OCI-LY1 (cell line): ENCODE measurements at regions not wholly inside any gene's neighbourhood (a gene's known extent, or its start where the extent isn't known, plus 50 kb on each side); places are given as distances from the start of the nearest gene placed in this dataset.

Experiments
- H2AFZ ChIP-seq: fragments of 200-600 bp; sonication (generic), shearing (Covaris generic); 2 replicates; pipeline ENCODE4 v1.6.0; 2014; ENCODE audit warnings: antibody characterized with exemption, mild to moderate bottlenecking, low read length
- H3F3A ChIP-seq: fragments of 200-600 bp; sonication (generic), shearing (Covaris generic); 2 replicates; pipeline ENCODE4 v1.6.0; 2014; ENCODE audit warnings: mild to moderate bottlenecking, antibody characterized with exemption, low read length, moderate library complexity; ENCODE audit not compliant: insufficient read depth
- H3K27ac ChIP-seq: fragments of 200-600 bp; sonication (generic); 2 replicates; pipeline ENCODE4 v1.5.1; 2014; ENCODE audit warnings: low read length, mixed run types, mild to moderate bottlenecking, low read depth; ENCODE audit not compliant: poor library complexity, severe bottlenecking
- H3K27me3 ChIP-seq: fragments of 200-600 bp; sonication (generic); 2 replicates; pipeline ENCODE4 v1.6.0; 2014; ENCODE audit warnings: antibody characterized with exemption, mild to moderate bottlenecking, low read length, moderate library complexity; ENCODE audit not compliant: insufficient read depth
- H3K36me3 ChIP-seq: fragments of 200-600 bp; sonication (generic); 2 replicates; pipeline ENCODE4 v1.6.1; 2014; ENCODE audit warnings: mild to moderate bottlenecking, antibody characterized with exemption, low read length, moderate library complexity, mixed read lengths; ENCODE audit not compliant: insufficient read depth
- H3K4me1 ChIP-seq: fragments of 200-600 bp; sonication (generic); 2 replicates; pipeline ENCODE4 v1.5.1; 2014; ENCODE audit warnings: mild to moderate bottlenecking, low read length, moderate library complexity; ENCODE audit not compliant: insufficient read depth, severe bottlenecking
- H3K4me2 ChIP-seq: fragments of 200-600 bp; sonication (generic), shearing (Covaris generic); 2 replicates; pipeline ENCODE4 v1.6.1; 2014; ENCODE audit warnings: low read length
- H3K4me3 ChIP-seq: fragments of 200-600 bp; sonication (generic); 2 replicates; pipeline ENCODE4 v1.5.1; 2014; ENCODE audit warnings: low read length, low read depth, mild to moderate bottlenecking, mixed read lengths; ENCODE audit not compliant: poor library complexity, severe bottlenecking
- H3K79me2 ChIP-seq: fragments of 200-600 bp; shearing (Covaris generic); 2 replicates; pipeline ENCODE4 v1.6.1; 2016; ENCODE audit warnings: mixed run types, low read length, mixed read lengths; ENCODE audit not compliant: insufficient read depth
- H3K9ac ChIP-seq: fragments of 200-600 bp; sonication (generic), shearing (Covaris generic); 2 replicates; pipeline ENCODE4 v1.6.1; 2014; ENCODE audit warnings: mild to moderate bottlenecking, low read length, mixed read lengths
- H3K9me2 ChIP-seq: fragments of 200-600 bp; sonication (generic), shearing (Covaris generic); 2 replicates; pipeline ENCODE4 v1.6.1; 2014; ENCODE audit warnings: low read depth, mild to moderate bottlenecking, low read length, mixed read lengths
- H3K9me3 ChIP-seq: fragments of 200-600 bp; shearing (Covaris generic); 2 replicates; pipeline ENCODE4 v1.6.1; 2014; ENCODE audit warnings: low read length, mixed read lengths
- H4K20me1 ChIP-seq: fragments of 200-600 bp; sonication (generic), shearing (Covaris generic); 2 replicates; pipeline ENCODE4 v1.6.0; 2016; ENCODE audit warnings: mild to moderate bottlenecking, low read length; ENCODE audit not compliant: insufficient read depth
- CTCF ChIP-seq: fragments of 200-600 bp; sonication (generic), shearing (Covaris generic); IDR thresholded peaks from 2 replicates; pipeline ENCODE4 v1.5.1; 2017; ENCODE audit warnings: mild to moderate bottlenecking, antibody characterized with exemption, low read length, moderate library complexity, mixed read lengths
- EZH2 ChIP-seq: fragments of 200-600 bp; sonication (generic), shearing (Covaris generic); IDR thresholded peaks from 2 replicates; pipeline ENCODE4 v1.8.0; 2017; ENCODE audit warnings: borderline replicate concordance, mixed run types, mild to moderate bottlenecking, antibody characterized with exemption, low read length, moderate library complexity, mixed read lengths

- Histone ChIP-seq H3K27ac (no peak overlapping the region), H3K9me2 (no peaks in the 10 kb centered on the region), H4K20me1 (no peaks in the 10 kb centered on the region), H3K4me2 (no peak overlapping the region), H3K9me3 (no peaks in the 10 kb centered on the region), H3K27me3 (no peaks in the 10 kb centered on the region), H2AFZ (no peak overlapping the region), H3F3A (no peaks in the 10 kb centered on the region), H3K36me3 (no peaks in the 10 kb centered on the region), H3K79me2 (no peaks in the 10 kb centered on the region), H3K4me1 (no peaks in the 10 kb centered on the region), H3K9ac (no peak overlapping the region), H3K4me3 (no peak overlapping the region)
- TF ChIP-seq EZH2 (no peak), CTCF (no peak)
Measured at GRCh38 chr1:30229557-30229956, 493.8 kb downstream of the MATN1 start.

GRCh38 chr1:30226648-30227047 is 496.7 kb downstream of the MATN1 start:
- H3K36me3 ChIP-seq: no peaks in the 10 kb centered on the region
- no peaks in the 10 kb centered on the region for H3K79me2 ChIP-seq
- H3K9me3 ChIP-seq: no peaks in the 10 kb centered on the region
- H2AFZ ChIP-seq: no peak overlapping the region
- H3F3A ChIP-seq: no peaks in the 10 kb centered on the region
- H4K20me1 ChIP-seq: no peaks in the 10 kb centered on the region
- no peak overlapping the region for H3K4me3 ChIP-seq
- H3K9me2 ChIP-seq: no peaks in the 10 kb centered on the region
- no peak overlapping the region for H3K9ac ChIP-seq
- 0 out of 2 replicates have a peak, but pooled peaks cover 3% of the 10 kb centered on the region for H3K27me3 ChIP-seq
- H3K4me1 ChIP-seq: no peaks in the 10 kb centered on the region
- H3K4me2 ChIP-seq: no peak overlapping the region
- H3K27ac ChIP-seq: no peak overlapping the region
- TF ChIP-seq EZH2 (no peak), CTCF (no peak)

GRCh38 chr1:30225357-30225756 is 498.0 kb downstream of the MATN1 start:
- H3K4me3 ChIP-seq: no peak overlapping the region
- no peaks in the 10 kb centered on the region for H3K79me2 ChIP-seq
- TF ChIP-seq EZH2 (no peak), CTCF (no peak)
- H3K9me3 ChIP-seq: no peaks in the 10 kb centered on the region
- no peak overlapping the region for H3K9ac ChIP-seq
- H3K4me2 ChIP-seq: no peak overlapping the region
- H3K4me1 ChIP-seq: no peaks in the 10 kb centered on the region
- 0 out of 2 replicates have a peak, but pooled peaks cover 3% of the 10 kb centered on the region for H3K27me3 ChIP-seq
- H4K20me1 ChIP-seq: no peaks in the 10 kb centered on the region
- no peaks in the 10 kb centered on the region for H3K9me2 ChIP-seq
- H2AFZ ChIP-seq: no peak overlapping the region
- H3K27ac ChIP-seq: no peak overlapping the region
- no peaks in the 10 kb centered on the region for H3F3A ChIP-seq
- H3K36me3 ChIP-seq: no peaks in the 10 kb centered on the region
